ENCODE measurements at regions not wholly inside any gene's neighbourhood (a gene's known extent, or its start where the extent isn't known, plus 50 kb on each side); places are given as distances from the start of the nearest gene placed in this dataset.

GRCh38 chr12:11446372-11446771 lies 51.0 kb upstream of the PRB2 start:
- TF ChIP-seq CTCF (IDR thresholded peaks at IDR 0.05 in 2 of 3, conservative IDR thresholded peaks at IDR 0.05 in 1 of 3; ENCODE audit: insufficient read depth in 2 of 3, low read depth in 1 of 3, low read length in 3 of 3), result no peak
- no peak for TF ChIP-seq FOSL1 (tag; conservative IDR thresholded peaks at IDR 0.05)
- no peak for TF ChIP-seq RAD51 (IDR thresholded peaks at IDR 0.05; ENCODE audit: borderline replicate concordance, low read depth)
- no peak for TF ChIP-seq ZNF589 (CRISPR knock-in tag; IDR thresholded peaks at IDR 0.05; ENCODE audit: low read depth)
- no peak for TF ChIP-seq NR3C1 (CRISPR knock-in tag; IDR thresholded peaks at IDR 0.05)
- no peak for TF ChIP-seq SRSF3 (IDR thresholded peaks at IDR 0.05; ENCODE audit: insufficient read depth, low read length)
- no peak for TF ChIP-seq ZNF239 (CRISPR knock-in tag; IDR thresholded peaks at IDR 0.05)

Data from K562 (cell line).